OCI-LY7 (cell line): ENCODE measurements at regions not wholly inside any gene's neighbourhood (a gene's known extent, or its start where the extent isn't known, plus 50 kb on each side); places are given as distances from the start of the nearest gene placed in this dataset.

Source experiments
- BruUV-seq: library from RNA; stranded (reverse); fragments of 400-500 nt; replicated peaks from 2 replicates; lab custom pipeline; 2021; lab: Mats Ljungman, UMichigan
- CTCF ChIA-PET: fragments of 300-600 bp; sonication (Branson Sonifier 250); formaldehyde crosslinking; loops from one replicate; lab custom pipeline; 2022; ENCODE audit warnings: antibody characterized with exemption; ENCODE audit not compliant: unreplicated experiment; lab: Charles Lee
- POLR2A ChIA-PET: fragments of 300-600 bp; sonication (Branson Sonifier 250); formaldehyde crosslinking; loops from one replicate; lab custom pipeline; 2022; ENCODE audit warnings: antibody characterized with exemption; lab: Charles Lee
- DNase-seq: peaks from one replicate; pipeline ENCODE4 v3.0.0-alpha.2; 2015; ENCODE audit warnings: low spot score
- H2AFZ ChIP-seq: fragments of 200-600 bp; sonication (generic), shearing (Covaris generic); 2 replicates; pipeline ENCODE4 v1.6.1; 2014; ENCODE audit warnings: mild to moderate bottlenecking, antibody characterized with exemption, low read length, moderate library complexity
- H3K27ac ChIP-seq: fragments of 200-600 bp; sonication (generic); 2 replicates; pipeline ENCODE4 v1.5.1; 2014; ENCODE audit warnings: mixed run types, low read depth, mild to moderate bottlenecking, moderate library complexity, low read length, inconsistent platforms; ENCODE audit not compliant: poor library complexity, severe bottlenecking
- H3K36me3 ChIP-seq: fragments of 200-600 bp; sonication (generic); 2 replicates; pipeline ENCODE4 v1.6.1; 2014; ENCODE audit warnings: mild to moderate bottlenecking, antibody characterized with exemption, low read length, moderate library complexity, mixed read lengths; ENCODE audit not compliant: insufficient read depth
- H3K4me1 ChIP-seq: fragments of 200-600 bp; sonication (generic); 2 replicates; pipeline ENCODE4 v1.5.1; 2014; ENCODE audit warnings: mild to moderate bottlenecking, low read length; ENCODE audit not compliant: insufficient read depth, poor library complexity, severe bottlenecking
- H3K4me2 ChIP-seq: fragments of 200-600 bp; sonication (generic); 2 replicates; pipeline ENCODE4 v1.6.1; 2014; ENCODE audit warnings: mild to moderate bottlenecking, low read length
- H3K4me3 ChIP-seq: fragments of 200-600 bp; sonication (generic); 2 replicates; pipeline ENCODE4 v1.5.1; 2014; ENCODE audit warnings: mild to moderate bottlenecking, low read depth, low read length; ENCODE audit not compliant: poor library complexity, severe bottlenecking
- H3K79me2 ChIP-seq: fragments of 200-600 bp; sonication (generic); 2 replicates; pipeline ENCODE4 v1.6.1; 2016; ENCODE audit warnings: low read depth, mild to moderate bottlenecking, low read length, moderate library complexity, mixed read lengths; ENCODE audit not compliant: insufficient read depth
- H3K9me2 ChIP-seq: fragments of 200-600 bp; sonication (generic); 2 replicates; pipeline ENCODE4 v1.6.1; 2016; ENCODE audit warnings: mild to moderate bottlenecking, low read length, mixed read lengths; ENCODE audit not compliant: insufficient read depth
- H3K9me3 ChIP-seq: fragments of 200-600 bp; sonication (generic); 2 replicates; pipeline ENCODE4 v1.6.1; 2014; ENCODE audit warnings: mild to moderate bottlenecking, mixed run types, low read length, mixed read lengths
- H4K20me1 ChIP-seq: fragments of 200-600 bp; sonication (generic); 2 replicates; pipeline ENCODE4 v1.6.1; 2014; ENCODE audit warnings: mild to moderate bottlenecking, antibody characterized with exemption, low read length, moderate library complexity, mixed read lengths; ENCODE audit not compliant: insufficient read depth
- EZH2phosphoT487 ChIP-seq: fragments of 200-600 bp; sonication (generic); IDR thresholded peaks from 2 replicates; pipeline ENCODE4 v1.6.1; 2018; ENCODE audit warnings: low read depth, borderline replicate concordance, mild to moderate bottlenecking, mixed run types, antibody characterized with exemption, low read length, moderate library complexity, mixed read lengths
- intact Hi-C: fragments of 100-400 bp; cut with micrococcal nuclease; formaldehyde crosslinking; loops from one replicate; pipeline ENCODE4 v1.10.0; 2022; ENCODE audit not compliant: unreplicated experiment
- TF ChIP-seq, protein P1 (sequence below): fragments of 200-600 bp; sonication (generic); conservative IDR thresholded peaks from 2 replicates; pipeline ENCODE4 v1.5.1; 2014; ENCODE audit warnings: mild to moderate bottlenecking, antibody characterized with exemption, low read length, moderate library complexity, mixed read lengths

DNA sequence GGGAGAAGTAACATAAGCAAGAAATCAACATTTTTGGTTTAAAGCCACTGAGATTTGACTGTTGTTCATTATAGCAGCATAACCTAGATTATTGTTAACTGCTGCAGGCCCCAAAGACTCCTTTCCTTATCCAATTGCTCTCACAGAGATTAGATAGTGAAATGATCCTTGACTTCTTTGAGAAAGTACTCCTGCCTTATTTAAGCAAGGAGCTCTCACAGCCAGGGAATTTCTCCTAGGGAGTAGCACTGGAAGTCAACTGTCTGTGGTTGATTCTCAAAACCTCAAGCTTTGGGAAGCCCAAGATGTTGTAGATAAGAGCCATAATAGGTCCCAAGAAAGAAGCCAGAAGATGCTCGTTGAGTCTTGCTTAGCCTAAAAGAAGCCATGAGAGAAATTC lies 151.8 kb upstream of the TSC22D2 start:
- no peak overlapping the region for H3K4me3 ChIP-seq
- H3K27ac ChIP-seq, result no peak overlapping the region
- no peak overlapping the region for H2AFZ ChIP-seq
- no peak overlapping the region for H3K4me2 ChIP-seq
- intact Hi-C loops, result no loop called here
- no peak for DNase-seq
- H3K9me2 ChIP-seq, result no peaks in the 10 kb centered on the region
- no TSS peak for BruUV-seq
- H3K36me3 ChIP-seq, result no peaks in the 10 kb centered on the region
- no peaks in the 10 kb centered on the region for H4K20me1 ChIP-seq
- TF ChIP-seq EZH2phosphoT487, result no peak
- TF ChIP-seq, protein P1, sequence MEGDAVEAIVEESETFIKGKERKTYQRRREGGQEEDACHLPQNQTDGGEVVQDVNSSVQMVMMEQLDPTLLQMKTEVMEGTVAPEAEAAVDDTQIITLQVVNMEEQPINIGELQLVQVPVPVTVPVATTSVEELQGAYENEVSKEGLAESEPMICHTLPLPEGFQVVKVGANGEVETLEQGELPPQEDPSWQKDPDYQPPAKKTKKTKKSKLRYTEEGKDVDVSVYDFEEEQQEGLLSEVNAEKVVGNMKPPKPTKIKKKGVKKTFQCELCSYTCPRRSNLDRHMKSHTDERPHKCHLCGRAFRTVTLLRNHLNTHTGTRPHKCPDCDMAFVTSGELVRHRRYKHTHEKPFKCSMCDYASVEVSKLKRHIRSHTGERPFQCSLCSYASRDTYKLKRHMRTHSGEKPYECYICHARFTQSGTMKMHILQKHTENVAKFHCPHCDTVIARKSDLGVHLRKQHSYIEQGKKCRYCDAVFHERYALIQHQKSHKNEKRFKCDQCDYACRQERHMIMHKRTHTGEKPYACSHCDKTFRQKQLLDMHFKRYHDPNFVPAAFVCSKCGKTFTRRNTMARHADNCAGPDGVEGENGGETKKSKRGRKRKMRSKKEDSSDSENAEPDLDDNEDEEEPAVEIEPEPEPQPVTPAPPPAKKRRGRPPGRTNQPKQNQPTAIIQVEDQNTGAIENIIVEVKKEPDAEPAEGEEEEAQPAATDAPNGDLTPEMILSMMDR, result no peak
- no peaks in the 10 kb centered on the region for H3K4me1 ChIP-seq
- H3K79me2 ChIP-seq, result no peaks in the 10 kb centered on the region
- no peaks in the 10 kb centered on the region for H3K9me3 ChIP-seq
- POLR2A ChIA-PET, result interaction anchor here (0.6 to 1.3 kb wide), 2 partner anchors 25 to 218 kb away, joined by 4 to 5 read pairs; no protein-coding TSS in a partner anchor
- CTCF ChIA-PET, result no interaction called here

DNA sequence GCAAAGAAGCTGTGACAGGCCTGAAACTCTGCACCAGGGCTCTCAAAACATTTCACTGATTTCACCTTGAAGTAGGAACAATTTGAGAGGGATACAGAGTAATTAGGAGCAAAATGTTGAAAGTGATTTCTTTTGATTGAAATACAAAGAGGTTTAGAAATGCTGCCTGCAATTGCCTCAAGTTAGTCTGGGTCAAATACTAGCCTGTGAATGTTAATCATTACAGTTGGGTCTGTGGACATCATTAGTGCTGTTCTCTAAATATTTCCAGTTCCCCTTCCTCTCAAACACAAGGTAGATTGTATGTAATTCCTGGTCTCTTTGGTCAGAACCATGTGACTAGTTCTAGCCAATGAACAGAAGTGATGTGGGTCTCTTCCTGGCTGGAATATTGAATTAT lies 152.3 kb upstream of the TSC22D2 start:
- DNase-seq, result no peak
- no peaks in the 10 kb centered on the region for H4K20me1 ChIP-seq
- no peak overlapping the region for H3K27ac ChIP-seq
- H3K79me2 ChIP-seq, result no peaks in the 10 kb centered on the region
- no peaks in the 10 kb centered on the region for H3K9me3 ChIP-seq
- intact Hi-C loops, result no loop called here
- no peak overlapping the region for H3K4me3 ChIP-seq
- ChIA-PET CTCF (no interaction called here), POLR2A (interaction anchor here (0.6 to 1.3 kb wide), 2 partner anchors 25 to 219 kb away, joined by 4 to 5 read pairs; no protein-coding TSS in a partner anchor)
- no peak overlapping the region for H3K4me2 ChIP-seq
- no peak for TF ChIP-seq EZH2phosphoT487
- TF ChIP-seq, protein P1, result no peak
- H3K9me2 ChIP-seq, result no peaks in the 10 kb centered on the region
- H3K36me3 ChIP-seq, result no peaks in the 10 kb centered on the region
- H3K4me1 ChIP-seq, result no peaks in the 10 kb centered on the region
- BruUV-seq, result no TSS peak
- H2AFZ ChIP-seq, result no peak overlapping the region

DNA sequence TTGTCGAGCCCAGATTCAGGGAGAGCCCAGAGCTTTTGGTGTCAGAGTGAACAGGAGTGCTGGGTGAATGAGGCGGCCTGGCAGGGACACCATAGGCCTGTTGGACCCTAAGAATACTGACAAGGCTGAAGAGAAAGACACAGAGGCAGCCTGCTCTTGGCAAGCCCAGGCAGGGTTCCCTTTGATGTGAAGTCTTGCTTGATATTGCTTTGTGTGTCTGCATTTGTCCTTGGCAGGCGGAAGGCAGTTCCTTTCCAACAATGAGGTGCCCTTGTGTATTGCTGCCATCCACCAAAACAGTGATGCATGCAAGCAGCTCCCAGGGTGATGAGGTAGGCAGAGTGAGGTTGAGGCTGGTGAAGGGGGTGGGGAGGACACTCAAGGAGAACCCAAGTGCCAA lies 152.7 kb upstream of the TSC22D2 start:
- intact Hi-C loops, result no loop called here
- Histone ChIP-seq H3K36me3 (no peaks in the 10 kb centered on the region), H3K4me2 (no peak overlapping the region), H3K4me3 (no peak overlapping the region), H3K4me1 (no peaks in the 10 kb centered on the region), H3K9me3 (no peaks in the 10 kb centered on the region), H2AFZ (no peak overlapping the region), H3K79me2 (no peaks in the 10 kb centered on the region), H3K9me2 (no peaks in the 10 kb centered on the region), H4K20me1 (no peaks in the 10 kb centered on the region), H3K27ac (no peak overlapping the region)
- ChIA-PET POLR2A (no interaction called here), CTCF (no interaction called here)
- DNase-seq, result no peak
- no peak for TF ChIP-seq EZH2phosphoT487
- TF ChIP-seq, protein P1, result no peak
- BruUV-seq, result no TSS peak
